ENCODE measurements at regions not wholly inside any gene's neighbourhood (a gene's known extent, or its start where the extent isn't known, plus 50 kb on each side); places are given as distances from the start of the nearest gene placed in this dataset.

DNA sequence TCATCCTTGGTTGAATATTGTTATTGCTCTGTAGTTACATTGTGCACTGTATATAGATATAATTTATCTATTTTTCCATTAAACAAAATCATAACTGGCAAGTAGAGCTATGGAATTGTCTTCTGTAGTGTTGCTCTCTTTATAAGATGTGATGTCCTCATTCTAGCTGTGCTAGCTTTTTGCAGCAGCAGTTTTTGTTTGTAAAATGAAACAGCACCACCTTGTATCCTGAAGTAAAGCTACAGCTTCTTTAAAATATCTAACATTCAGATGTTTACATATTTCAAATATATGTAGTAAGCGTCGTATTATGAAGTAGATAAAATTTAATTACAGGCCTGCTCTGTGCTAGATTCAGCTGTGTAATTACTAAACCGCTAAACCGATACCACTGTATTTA lies 328.8 kb upstream of the MANEA start:
- no peak for DNase-seq
- Mint-ChIP-seq H3K36me3 (ENCODE audit: insufficient read depth in 1 of 3, low read depth in 3 of 3) (no peaks in the 10 kb centered on the region), H3K27me3 (ENCODE audit: low read depth) (no peaks in the 10 kb centered on the region), H3K27ac (no peak overlapping the region), H3K4me1 (peaks cover 0 to 2% of the 10 kb centered on the region in 2 experiments; a peak in 1 of 4 replicates), H3K4me3 (no peak overlapping the region), H3K9me3 (no peaks in the 10 kb centered on the region)
- Histone ChIP-seq H3K18ac (ENCODE audit: insufficient read length, low read depth, low read length) (no peak overlapping the region), H4K5ac (ENCODE audit: insufficient read length, low read depth, low read length) (no peak overlapping the region), H3K27me3 (ENCODE audit: insufficient read depth, low read length) (no peaks in the 10 kb centered on the region), H2AK5ac (ENCODE audit: insufficient read length, low read length) (no peak overlapping the region), H2BK20ac (ENCODE audit: low read depth, low read length, poor library complexity, severe bottlenecking) (no peak overlapping the region), H3K79me2 (ENCODE audit: insufficient read depth, low read length) (no peaks in the 10 kb centered on the region), H3T11ph (ENCODE audit: low read length) (no peak overlapping the region), H2BK5ac (ENCODE audit: insufficient read length, low read length) (no peak overlapping the region), H2BK12ac (ENCODE audit: insufficient read length, low read depth, low read length) (no peak overlapping the region), H3K79me1 (ENCODE audit: insufficient read depth, low read depth, low read length, poor library complexity, severe bottlenecking) (no peaks in the 10 kb centered on the region), H3K9me3 (ENCODE audit: control insufficient read depth, low read depth, low read length) (no peaks in the 10 kb centered on the region), H3K4ac (ENCODE audit: low read depth, low read length) (no peak overlapping the region), H4K91ac (ENCODE audit: insufficient read length, low read depth, low read length) (no peak overlapping the region), H3K4me1 (ENCODE audit: insufficient read depth, low read length) (no peaks in the 10 kb centered on the region), H2AFZ (ENCODE audit: low read length) (no peak overlapping the region), H4K8ac (replicated peaks; ENCODE audit: insufficient read length, low read depth, low read length) (no peak overlapping the region), H3K23me2 (ENCODE audit: insufficient read length, low read depth, low read length, poor library complexity, severe bottlenecking) (no peaks in the 10 kb centered on the region), H4K20me1 (ENCODE audit: control insufficient read depth, insufficient read depth, insufficient read length) (no peaks in the 10 kb centered on the region), H3K27ac (ENCODE audit: insufficient read length, low read depth, low read length) (no peak overlapping the region), H3K4me2 (ENCODE audit: insufficient read depth, insufficient read length, low read length) (no peak overlapping the region), H3K56ac (ENCODE audit: insufficient read length, low read depth, low read length) (no peak overlapping the region), H3K9ac (ENCODE audit: extremely low read depth, insufficient read length, low read length) (no peak overlapping the region), H2BK15ac (ENCODE audit: low read depth, low read length) (no peak overlapping the region), H2BK120ac (ENCODE audit: low read depth, low read length, poor library complexity, severe bottlenecking) (no peak overlapping the region), H3K23ac (ENCODE audit: insufficient read length, low read depth, low read length) (no peak overlapping the region), H3K14ac (ENCODE audit: insufficient read depth, low read length) (no peak overlapping the region)
- WGBS (ENCODE audit: extremely low coverage, insufficient read length, low lambda C conversion rate): no CpG with 5 or more reads among the region's 4 CpGs
- TF ChIP-seq, protein P1, sequence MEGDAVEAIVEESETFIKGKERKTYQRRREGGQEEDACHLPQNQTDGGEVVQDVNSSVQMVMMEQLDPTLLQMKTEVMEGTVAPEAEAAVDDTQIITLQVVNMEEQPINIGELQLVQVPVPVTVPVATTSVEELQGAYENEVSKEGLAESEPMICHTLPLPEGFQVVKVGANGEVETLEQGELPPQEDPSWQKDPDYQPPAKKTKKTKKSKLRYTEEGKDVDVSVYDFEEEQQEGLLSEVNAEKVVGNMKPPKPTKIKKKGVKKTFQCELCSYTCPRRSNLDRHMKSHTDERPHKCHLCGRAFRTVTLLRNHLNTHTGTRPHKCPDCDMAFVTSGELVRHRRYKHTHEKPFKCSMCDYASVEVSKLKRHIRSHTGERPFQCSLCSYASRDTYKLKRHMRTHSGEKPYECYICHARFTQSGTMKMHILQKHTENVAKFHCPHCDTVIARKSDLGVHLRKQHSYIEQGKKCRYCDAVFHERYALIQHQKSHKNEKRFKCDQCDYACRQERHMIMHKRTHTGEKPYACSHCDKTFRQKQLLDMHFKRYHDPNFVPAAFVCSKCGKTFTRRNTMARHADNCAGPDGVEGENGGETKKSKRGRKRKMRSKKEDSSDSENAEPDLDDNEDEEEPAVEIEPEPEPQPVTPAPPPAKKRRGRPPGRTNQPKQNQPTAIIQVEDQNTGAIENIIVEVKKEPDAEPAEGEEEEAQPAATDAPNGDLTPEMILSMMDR (conservative IDR thresholded peaks at IDR 0.05): no peak

Measured in H9 (cell line).